ENCODE measurements at regions not wholly inside any gene's neighbourhood (a gene's known extent, or its start where the extent isn't known, plus 50 kb on each side); places are given as distances from the start of the nearest gene placed in this dataset.

GRCh38 chr5:130975299-130975698 lies 189.8 kb downstream of the HINT1 start:
- no peak overlapping the region for H3K4me3 ChIP-seq (ENCODE audit: insufficient read depth, low read length)
- DNase-seq (ENCODE audit: insufficient read length, low spot score, missing footprints) = no peak
- H3K27me3 ChIP-seq (ENCODE audit: insufficient read depth, low read length) = no peaks in the 10 kb centered on the region
- H3K4me1 ChIP-seq (ENCODE audit: insufficient read depth, low read length) = no peaks in the 10 kb centered on the region
- H3K79me2 ChIP-seq (ENCODE audit: insufficient read depth, low read length) = no peaks in the 10 kb centered on the region
- no peak overlapping the region for H3K27ac ChIP-seq (ENCODE audit: low read depth, low read length)
- no peaks in the 10 kb centered on the region for H4K20me1 ChIP-seq (ENCODE audit: insufficient read depth, low read length)
- H2AFZ ChIP-seq (ENCODE audit: low read length) = no peak overlapping the region
- H3K36me3 ChIP-seq (ENCODE audit: insufficient read depth, low read length) = no peaks in the 10 kb centered on the region
- H3K9me3 ChIP-seq (ENCODE audit: low read depth, low read length) = no peaks in the 10 kb centered on the region
- no peak for TF ChIP-seq CTCF (IDR thresholded peaks at IDR 0.05; ENCODE audit: extremely low read depth, low read depth, low read length)
- no peak overlapping the region for H3K4me2 ChIP-seq (ENCODE audit: insufficient read depth, low read length)

- no peaks in the 10 kb centered on the region for H3K4me1 ChIP-seq (ENCODE audit: insufficient read depth, low read length)
- TF ChIP-seq CTCF (IDR thresholded peaks at IDR 0.05; ENCODE audit: extremely low read depth, low read depth, low read length) = no peak
- no peak overlapping the region for H2AFZ ChIP-seq (ENCODE audit: low read length)
- no peaks in the 10 kb centered on the region for H3K27me3 ChIP-seq (ENCODE audit: insufficient read depth, low read length)
- H3K4me3 ChIP-seq (ENCODE audit: insufficient read depth, low read length) = no peak overlapping the region
- no peaks in the 10 kb centered on the region for H3K9me3 ChIP-seq (ENCODE audit: low read depth, low read length)
- DNase-seq (ENCODE audit: insufficient read length, low spot score, missing footprints) = no peak
- H4K20me1 ChIP-seq (ENCODE audit: insufficient read depth, low read length) = no peaks in the 10 kb centered on the region
- no peak overlapping the region for H3K27ac ChIP-seq (ENCODE audit: low read depth, low read length)
- H3K4me2 ChIP-seq (ENCODE audit: insufficient read depth, low read length) = no peak overlapping the region
- H3K36me3 ChIP-seq (ENCODE audit: insufficient read depth, low read length) = no peaks in the 10 kb centered on the region
- H3K79me2 ChIP-seq (ENCODE audit: insufficient read depth, low read length) = no peaks in the 10 kb centered on the region
Measured at GRCh38 chr5:130974021-130974683, 190.9 kb downstream of the HINT1 start.

GRCh38 chr5:130966990-130967525 lies 198.0 kb downstream of the HINT1 start:
- H4K20me1 ChIP-seq (ENCODE audit: insufficient read depth, low read length) = no peaks in the 10 kb centered on the region

More at GRCh38 chr5:130966990-130967525, 198.0 kb downstream of the HINT1 start:
- no peaks in the 10 kb centered on the region for H3K9me3 ChIP-seq (ENCODE audit: low read depth, low read length)
- H3K36me3 ChIP-seq (ENCODE audit: insufficient read depth, low read length) = no peaks in the 10 kb centered on the region
- H3K4me2 ChIP-seq (ENCODE audit: insufficient read depth, low read length) = no peak overlapping the region
- H3K4me1 ChIP-seq (ENCODE audit: insufficient read depth, low read length) = no peaks in the 10 kb centered on the region
- no peak for DNase-seq (ENCODE audit: insufficient read length, low spot score, missing footprints)
- no peak overlapping the region for H2AFZ ChIP-seq (ENCODE audit: low read length)
- no peak overlapping the region for H3K27ac ChIP-seq (ENCODE audit: low read depth, low read length)
- no peak overlapping the region for H3K4me3 ChIP-seq (ENCODE audit: insufficient read depth, low read length)
- no peaks in the 10 kb centered on the region for H3K79me2 ChIP-seq (ENCODE audit: insufficient read depth, low read length)
- no peaks in the 10 kb centered on the region for H3K27me3 ChIP-seq (ENCODE audit: insufficient read depth, low read length)
- no peak for TF ChIP-seq CTCF (IDR thresholded peaks at IDR 0.05; ENCODE audit: extremely low read depth, low read depth, low read length)
